HL-60 (cell line): ENCODE measurements at regions not wholly inside any gene's neighbourhood (a gene's known extent, or its start where the extent isn't known, plus 50 kb on each side); places are given as distances from the start of the nearest gene placed in this dataset.

ENCODE experiments used
- DNase-seq, 2 experiments: peaks; one replicate each; pipeline ENCODE4 v3.0.0-alpha.2; 2010 to 2020; ENCODE audit warnings: low read depth in 1 of 2, low spot score in 1 of 2
- H3K27ac ChIP-seq: fragments of 250-450 bp; sonication (Bioruptor Pico); replicated peaks from 2 replicates; pipeline ENCODE4 v1.5.1; 2020; ENCODE audit warnings: mild to moderate bottlenecking, moderate library complexity
- H3K27me3 ChIP-seq: fragments of 250-450 bp; sonication (Bioruptor Pico); 2 replicates; pipeline ENCODE4 v1.5.1; 2021; ENCODE audit warnings: mild to moderate bottlenecking, moderate library complexity; ENCODE audit not compliant: insufficient read depth, poor library complexity, severe bottlenecking
- H3K4me3 ChIP-seq: replicated peaks from 2 replicates; pipeline ENCODE4 v1.5.1; 2011; ENCODE audit warnings: mild to moderate bottlenecking, control low read depth, low read length; ENCODE audit not compliant: insufficient read depth
- CTCF ChIP-seq: IDR thresholded peaks from one replicate; pipeline ENCODE4 v1.5.1; 2011; ENCODE audit warnings: low read length, control low read depth, inconsistent platforms; ENCODE audit not compliant: insufficient read depth
- GABPA ChIP-seq: IDR thresholded peaks from 2 replicates; pipeline ENCODE4 v1.6.1; 2012; ENCODE audit warnings: low read depth
- POLR2AphosphoS5 ChIP-seq: IDR thresholded peaks from 2 replicates; pipeline ENCODE4 v1.6.1; 2012; ENCODE audit warnings: low read depth
- REST ChIP-seq: IDR thresholded peaks from 2 replicates; pipeline ENCODE4 v1.6.1; 2012; ENCODE audit warnings: low read depth; ENCODE audit not compliant: insufficient replicate concordance
- SPI1 ChIP-seq: IDR thresholded peaks from 2 replicates; pipeline ENCODE4 v1.6.1; 2012; ENCODE audit warnings: low read depth, mild to moderate bottlenecking, borderline replicate concordance

- DNase-seq = no peak
- no peaks in the 10 kb centered on the region for H3K27me3 ChIP-seq
- no peak overlapping the region for H3K4me3 ChIP-seq
- TF ChIP-seq REST = no peak
- TF ChIP-seq POLR2AphosphoS5 = no peak
- TF ChIP-seq GABPA = no peak
- no peak for TF ChIP-seq CTCF
- no peak for TF ChIP-seq SPI1
- H3K27ac ChIP-seq = no peak overlapping the region
Measured at GRCh38 chr2:8078705-8079104, 603.2 kb upstream of the ID2 start.

GRCh38 chr2:8080063-8080462, 601.8 kb upstream of the ID2 start:
- Histone ChIP-seq H3K27me3 (no peaks in the 10 kb centered on the region), H3K4me3 (no peak overlapping the region), H3K27ac (no peak overlapping the region)
- TF ChIP-seq POLR2AphosphoS5 (no peak), CTCF (no peak), SPI1 (no peak), GABPA (no peak), REST (no peak)
- DNase-seq = no peak

GRCh38 chr2:8081130-8081529, 600.7 kb upstream of the ID2 start:
- no peak for DNase-seq
- Histone ChIP-seq H3K27me3 (no peaks in the 10 kb centered on the region), H3K4me3 (no peak overlapping the region), H3K27ac (no peak overlapping the region)
- TF ChIP-seq REST (no peak), POLR2AphosphoS5 (no peak), SPI1 (no peak), GABPA (no peak), CTCF (no peak)
